DOHH2 (cell line): ENCODE measurements at regions not wholly inside any gene's neighbourhood (a gene's known extent, or its start where the extent isn't known, plus 50 kb on each side); places are given as distances from the start of the nearest gene placed in this dataset.

Experiments used
- H3F3A ChIP-seq: fragments of 200-600 bp; sonication (generic), shearing (Covaris generic); 2 replicates; pipeline ENCODE4 v1.6.0; 2016; ENCODE audit warnings: antibody characterized with exemption, mild to moderate bottlenecking; ENCODE audit not compliant: control insufficient read depth, insufficient read depth
- H3K27ac ChIP-seq: fragments of 200-600 bp; sonication (generic); 2 replicates; pipeline ENCODE4 v1.5.1; 2014; ENCODE audit warnings: low read depth, mild to moderate bottlenecking, low read length, moderate library complexity
- H3K27me3 ChIP-seq: fragments of 200-600 bp; sonication (generic); 2 replicates; pipeline ENCODE4 v1.6.1; 2014; ENCODE audit warnings: mild to moderate bottlenecking, low read length, mixed read lengths; ENCODE audit not compliant: control insufficient read depth
- H3K36me3 ChIP-seq: fragments of 200-600 bp; sonication (generic); 2 replicates; pipeline ENCODE4 v1.6.1; 2014; ENCODE audit warnings: mild to moderate bottlenecking, low read length, moderate library complexity, mixed read lengths; ENCODE audit not compliant: control insufficient read depth
- H3K4me1 ChIP-seq: fragments of 200-600 bp; sonication (generic); 2 replicates; pipeline ENCODE4 v1.6.1; 2014; ENCODE audit warnings: mild to moderate bottlenecking, low read length, mixed read lengths; ENCODE audit not compliant: control insufficient read depth
- H3K4me2 ChIP-seq: fragments of 200-600 bp; sonication (generic); 2 replicates; pipeline ENCODE4 v1.6.0; 2014; ENCODE audit warnings: mild to moderate bottlenecking, low read length, moderate library complexity
- H3K4me3 ChIP-seq: fragments of 200-600 bp; sonication (generic); 2 replicates; pipeline ENCODE4 v1.5.1; 2014; ENCODE audit warnings: mild to moderate bottlenecking, low read length, mixed read lengths
- H3K79me2 ChIP-seq: fragments of 200-600 bp; sonication (generic); 2 replicates; pipeline ENCODE4 v1.6.1; 2014; ENCODE audit warnings: mild to moderate bottlenecking, low read length, mixed read lengths; ENCODE audit not compliant: control insufficient read depth
- H3K9me2 ChIP-seq: fragments of 200-600 bp; sonication (generic); replicated peaks from 2 replicates; pipeline ENCODE4 v1.6.1; 2014; ENCODE audit warnings: mild to moderate bottlenecking, low read length, mixed read lengths; ENCODE audit not compliant: control insufficient read depth
- H3K9me3 ChIP-seq: fragments of 200-600 bp; sonication (generic); 2 replicates; pipeline ENCODE4 v1.6.1; 2014; ENCODE audit warnings: antibody characterized with exemption, low read length, mixed read lengths; ENCODE audit not compliant: control insufficient read depth, insufficient read depth
- H4K20me1 ChIP-seq: fragments of 200-600 bp; sonication (generic); 2 replicates; pipeline ENCODE4 v1.6.0; 2014; ENCODE audit warnings: low read depth, mild to moderate bottlenecking, antibody characterized with exemption, low read length, moderate library complexity; ENCODE audit not compliant: control insufficient read depth, insufficient read depth
- EZH2phosphoT487 ChIP-seq: fragments of 200-600 bp; sonication (generic); IDR thresholded peaks from 2 replicates; pipeline ENCODE4 v1.6.1; 2017; ENCODE audit warnings: borderline replicate concordance, mild to moderate bottlenecking, antibody characterized with exemption, low read length, moderate library complexity, mixed read lengths
- TF ChIP-seq, protein P1 (sequence below): fragments of 200-600 bp; sonication (generic); IDR thresholded peaks from one replicate; pipeline ENCODE4 v1.5.1; 2014; ENCODE audit warnings: antibody characterized with exemption, mild to moderate bottlenecking, low read depth, low read length; ENCODE audit not compliant: poor library complexity, severe bottlenecking

DNA sequence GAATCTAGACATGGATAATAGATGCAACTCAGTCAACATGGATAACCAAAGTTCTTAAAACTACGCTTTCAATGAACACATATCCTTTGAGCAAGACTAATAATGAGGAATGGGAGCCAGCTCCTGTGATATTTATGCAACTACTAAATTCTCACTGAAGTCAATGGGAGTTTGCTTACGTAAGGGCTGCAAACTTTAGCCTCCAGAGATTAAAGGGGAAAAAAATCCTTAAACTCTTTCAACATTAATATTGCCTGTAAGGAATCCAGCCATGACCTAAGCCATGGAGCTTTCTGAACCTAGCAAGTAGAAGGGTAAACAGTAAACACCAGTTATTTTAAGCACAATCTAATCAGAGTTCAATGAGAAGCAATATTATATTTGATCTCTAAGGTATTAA lies 125.2 kb upstream of the PITX2 start:
- no peaks in the 10 kb centered on the region for H4K20me1 ChIP-seq
- no peaks in the 10 kb centered on the region for H3F3A ChIP-seq
- no peaks in the 10 kb centered on the region for H3K9me3 ChIP-seq
- no peak overlapping the region for H3K4me2 ChIP-seq
- H3K36me3 ChIP-seq = no peaks in the 10 kb centered on the region
- H3K27me3 ChIP-seq = no peaks in the 10 kb centered on the region
- H3K9me2 ChIP-seq = no peaks in the 10 kb centered on the region
- H3K79me2 ChIP-seq = no peaks in the 10 kb centered on the region
- H3K27ac ChIP-seq = no peak overlapping the region
- TF ChIP-seq EZH2phosphoT487 = no peak
- TF ChIP-seq, protein P1, sequence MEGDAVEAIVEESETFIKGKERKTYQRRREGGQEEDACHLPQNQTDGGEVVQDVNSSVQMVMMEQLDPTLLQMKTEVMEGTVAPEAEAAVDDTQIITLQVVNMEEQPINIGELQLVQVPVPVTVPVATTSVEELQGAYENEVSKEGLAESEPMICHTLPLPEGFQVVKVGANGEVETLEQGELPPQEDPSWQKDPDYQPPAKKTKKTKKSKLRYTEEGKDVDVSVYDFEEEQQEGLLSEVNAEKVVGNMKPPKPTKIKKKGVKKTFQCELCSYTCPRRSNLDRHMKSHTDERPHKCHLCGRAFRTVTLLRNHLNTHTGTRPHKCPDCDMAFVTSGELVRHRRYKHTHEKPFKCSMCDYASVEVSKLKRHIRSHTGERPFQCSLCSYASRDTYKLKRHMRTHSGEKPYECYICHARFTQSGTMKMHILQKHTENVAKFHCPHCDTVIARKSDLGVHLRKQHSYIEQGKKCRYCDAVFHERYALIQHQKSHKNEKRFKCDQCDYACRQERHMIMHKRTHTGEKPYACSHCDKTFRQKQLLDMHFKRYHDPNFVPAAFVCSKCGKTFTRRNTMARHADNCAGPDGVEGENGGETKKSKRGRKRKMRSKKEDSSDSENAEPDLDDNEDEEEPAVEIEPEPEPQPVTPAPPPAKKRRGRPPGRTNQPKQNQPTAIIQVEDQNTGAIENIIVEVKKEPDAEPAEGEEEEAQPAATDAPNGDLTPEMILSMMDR = no peak
- no peaks in the 10 kb centered on the region for H3K4me1 ChIP-seq
- H3K4me3 ChIP-seq = no peak overlapping the region

DNA sequence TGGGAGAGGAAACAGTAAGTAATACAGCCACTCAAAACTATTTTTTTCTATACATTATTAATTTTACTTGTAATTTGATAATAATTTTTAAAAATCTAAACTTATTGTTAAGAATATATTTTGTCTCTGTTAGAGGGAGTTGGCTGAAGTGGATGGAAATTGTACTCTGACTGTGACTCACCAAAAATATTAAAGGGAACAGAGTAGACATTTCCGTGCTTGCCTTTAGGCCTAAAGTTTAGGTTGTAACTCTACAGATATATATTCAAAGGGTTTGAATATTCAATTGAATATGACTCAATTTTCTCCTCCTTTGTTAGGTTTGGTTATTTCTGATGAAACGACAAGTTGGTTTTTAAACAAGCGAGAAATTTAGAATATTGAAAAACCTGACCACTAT lies 128.3 kb upstream of the PITX2 start:
- H3K9me2 ChIP-seq = no peaks in the 10 kb centered on the region
- H3K36me3 ChIP-seq = no peaks in the 10 kb centered on the region
- TF ChIP-seq, protein P1 = no peak
- TF ChIP-seq EZH2phosphoT487 = no peak
- H3K79me2 ChIP-seq = no peaks in the 10 kb centered on the region
- no peaks in the 10 kb centered on the region for H4K20me1 ChIP-seq
- H3K27me3 ChIP-seq = no peaks in the 10 kb centered on the region
- H3K4me3 ChIP-seq = no peak overlapping the region
- H3K9me3 ChIP-seq = no peaks in the 10 kb centered on the region
- no peaks in the 10 kb centered on the region for H3F3A ChIP-seq
- H3K4me2 ChIP-seq = no peak overlapping the region
- no peak overlapping the region for H3K27ac ChIP-seq
- H3K4me1 ChIP-seq = no peaks in the 10 kb centered on the region

DNA sequence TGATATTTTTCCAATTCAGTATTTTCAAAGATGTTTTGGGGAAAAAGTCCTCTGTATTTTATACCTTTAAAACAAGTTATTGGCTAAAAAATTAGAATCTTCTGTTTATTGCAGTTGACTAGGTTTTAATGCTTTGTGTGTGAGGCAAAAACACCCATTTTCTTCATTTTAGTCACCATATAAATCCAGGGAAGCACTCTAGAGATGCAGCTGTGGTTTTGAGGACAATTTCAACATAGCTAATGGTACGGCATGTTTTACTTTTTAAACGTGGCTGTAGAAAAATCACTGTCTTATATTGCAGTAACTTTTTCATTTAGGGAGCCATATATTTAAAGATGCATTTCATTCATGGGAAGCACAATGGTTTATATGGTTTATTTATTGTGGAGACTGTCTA lies 129.1 kb upstream of the PITX2 start:
- no peak overlapping the region for H3K4me2 ChIP-seq
- H3K79me2 ChIP-seq = no peaks in the 10 kb centered on the region
- no peaks in the 10 kb centered on the region for H3K9me2 ChIP-seq
- H3K27me3 ChIP-seq = no peaks in the 10 kb centered on the region
- H3K4me1 ChIP-seq = no peaks in the 10 kb centered on the region
- no peaks in the 10 kb centered on the region for H4K20me1 ChIP-seq
- no peak overlapping the region for H3K4me3 ChIP-seq
- H3K9me3 ChIP-seq = no peaks in the 10 kb centered on the region
- TF ChIP-seq, protein P1 = no peak
- no peak for TF ChIP-seq EZH2phosphoT487
- no peaks in the 10 kb centered on the region for H3F3A ChIP-seq
- H3K27ac ChIP-seq = no peak overlapping the region
- H3K36me3 ChIP-seq = no peaks in the 10 kb centered on the region

DNA sequence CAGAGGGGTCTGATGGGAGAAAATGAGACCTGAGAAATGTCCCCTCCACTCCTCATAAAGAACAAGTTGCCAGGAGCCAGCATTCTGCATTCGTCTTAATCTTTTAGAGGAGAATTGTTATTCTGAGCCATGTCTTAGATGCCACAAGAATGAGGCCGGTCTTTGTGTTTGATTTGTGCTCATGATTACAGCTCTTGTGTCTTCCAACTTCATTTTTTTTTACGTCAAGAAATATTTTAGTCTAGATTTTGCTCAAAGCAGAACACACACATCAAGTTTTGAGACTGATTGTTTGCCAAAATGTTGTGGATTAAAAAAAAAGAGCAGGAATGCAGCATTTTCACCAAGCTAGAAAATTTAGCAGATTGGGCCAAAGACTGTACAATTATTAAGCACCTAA lies 130.6 kb upstream of the PITX2 start:
- no peaks in the 10 kb centered on the region for H3K27me3 ChIP-seq
- H3F3A ChIP-seq = no peaks in the 10 kb centered on the region
- TF ChIP-seq, protein P1 = no peak
- no peak for TF ChIP-seq EZH2phosphoT487
- H3K4me2 ChIP-seq = no peak overlapping the region
- H3K9me2 ChIP-seq = no peaks in the 10 kb centered on the region
- no peak overlapping the region for H3K27ac ChIP-seq
- H4K20me1 ChIP-seq = no peaks in the 10 kb centered on the region
- H3K9me3 ChIP-seq = no peaks in the 10 kb centered on the region
- H3K4me3 ChIP-seq = no peak overlapping the region
- no peaks in the 10 kb centered on the region for H3K4me1 ChIP-seq
- H3K36me3 ChIP-seq = no peaks in the 10 kb centered on the region
- no peaks in the 10 kb centered on the region for H3K79me2 ChIP-seq
